ENCODE measurements at regions not wholly inside any gene's neighbourhood (a gene's known extent, or its start where the extent isn't known, plus 50 kb on each side); places are given as distances from the start of the nearest gene placed in this dataset.
A peak's percentile ranks its signal among the peaks of the same experiment; 100 is the strongest.

DNA sequence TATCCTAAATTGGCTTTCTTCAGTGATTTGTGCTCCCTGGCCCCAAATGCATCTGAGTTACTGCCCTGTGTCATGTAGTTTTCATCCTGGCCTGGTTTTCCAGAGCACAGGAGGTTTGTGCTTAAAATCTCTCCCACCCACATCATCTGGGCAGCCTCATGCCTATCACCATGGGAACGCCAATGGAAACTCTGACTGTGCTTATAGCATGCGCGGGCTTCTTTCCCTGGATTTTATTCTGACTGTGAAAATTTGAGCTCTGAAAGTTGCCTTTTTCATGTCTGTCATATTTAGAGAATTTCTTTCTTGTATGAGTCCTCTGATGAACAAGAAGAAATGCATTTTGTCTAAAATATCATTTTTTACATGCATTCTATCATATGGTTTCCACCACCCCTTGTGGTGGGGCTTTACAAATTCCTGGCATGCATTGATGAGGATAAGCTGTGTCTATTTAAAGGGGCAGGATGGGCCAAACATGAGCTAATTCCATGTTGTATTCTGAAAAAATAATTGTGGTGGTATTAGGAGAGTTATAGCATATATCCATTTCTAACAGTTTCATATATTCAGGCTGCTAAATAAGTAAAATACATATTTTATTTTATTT is 55.1 kb downstream of the IRAG1 start:
- H3K4me3 ChIP-seq = no peak overlapping the region
- 13 to 40% methylated on average over 2 to 3 of the region's 3 CpGs for WGBS, 2 donors (ENCODE audit: low coverage in 1 of 2)
- TF ChIP-seq POLR2AphosphoS5 (IDR thresholded peaks at IDR 0.05) (peak; percentile 35), EP300 (IDR thresholded peaks at IDR 0.05) (no peak)
- H3K4me1 ChIP-seq = peaks cover 9 to 83% (median 26%) of the 10 kb centered on the region in 3 donors
- peak; percentile 39 for ATAC-seq
- peaks cover 0 to 23% of the 10 kb centered on the region in 2 donors for H3K36me3 ChIP-seq
- peak overlapping the region; percentile 12 to 74 (median 70) for H3K27ac ChIP-seq
- H3K9me3 ChIP-seq = no peaks in the 10 kb centered on the region
- no peaks in the 10 kb centered on the region for H3K27me3 ChIP-seq

DNA sequence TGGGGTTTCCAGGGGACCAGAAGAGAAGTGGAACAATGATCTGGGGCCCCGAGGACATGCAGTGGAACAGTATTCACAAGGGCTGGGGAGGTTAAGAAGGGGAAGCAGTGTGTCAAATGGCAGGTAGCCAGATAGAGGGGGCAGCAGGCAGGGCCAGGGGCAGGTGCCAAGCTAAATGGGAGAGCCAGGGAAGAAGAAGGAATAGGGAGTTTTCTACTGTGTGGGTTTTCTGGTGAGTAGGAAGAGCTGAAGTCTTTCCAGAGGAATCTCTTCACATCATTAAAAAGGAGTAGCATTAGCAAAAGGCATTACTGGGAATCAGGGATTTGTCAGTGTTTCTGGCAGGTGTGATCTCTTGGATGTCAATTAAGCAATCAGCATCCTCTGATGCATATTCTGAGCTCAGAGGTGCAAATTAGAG is 55.8 kb downstream of the IRAG1 start:
- Histone ChIP-seq H3K9me3 (no peaks in the 10 kb centered on the region), H3K4me3 (no peak overlapping the region), H3K36me3 (peaks cover 0 to 30% of the 10 kb centered on the region in 2 donors), H3K27me3 (no peaks in the 10 kb centered on the region), H3K4me1 (peaks cover 9 to 77% (median 26%) of the 10 kb centered on the region in 3 donors), H3K27ac (peak overlapping the region in 3 of 4 donors; percentile 63 to 74 (median 68))
- ATAC-seq = no peak
- no peak for TF ChIP-seq POLR2A (IDR thresholded peaks at IDR 0.05)
- TF ChIP-seq, protein P1, sequence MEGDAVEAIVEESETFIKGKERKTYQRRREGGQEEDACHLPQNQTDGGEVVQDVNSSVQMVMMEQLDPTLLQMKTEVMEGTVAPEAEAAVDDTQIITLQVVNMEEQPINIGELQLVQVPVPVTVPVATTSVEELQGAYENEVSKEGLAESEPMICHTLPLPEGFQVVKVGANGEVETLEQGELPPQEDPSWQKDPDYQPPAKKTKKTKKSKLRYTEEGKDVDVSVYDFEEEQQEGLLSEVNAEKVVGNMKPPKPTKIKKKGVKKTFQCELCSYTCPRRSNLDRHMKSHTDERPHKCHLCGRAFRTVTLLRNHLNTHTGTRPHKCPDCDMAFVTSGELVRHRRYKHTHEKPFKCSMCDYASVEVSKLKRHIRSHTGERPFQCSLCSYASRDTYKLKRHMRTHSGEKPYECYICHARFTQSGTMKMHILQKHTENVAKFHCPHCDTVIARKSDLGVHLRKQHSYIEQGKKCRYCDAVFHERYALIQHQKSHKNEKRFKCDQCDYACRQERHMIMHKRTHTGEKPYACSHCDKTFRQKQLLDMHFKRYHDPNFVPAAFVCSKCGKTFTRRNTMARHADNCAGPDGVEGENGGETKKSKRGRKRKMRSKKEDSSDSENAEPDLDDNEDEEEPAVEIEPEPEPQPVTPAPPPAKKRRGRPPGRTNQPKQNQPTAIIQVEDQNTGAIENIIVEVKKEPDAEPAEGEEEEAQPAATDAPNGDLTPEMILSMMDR (IDR thresholded peaks at IDR 0.05) = no peak
- TF ChIP-seq POLR2AphosphoS5 (IDR thresholded peaks at IDR 0.05) = no peak
- TF ChIP-seq EP300 (IDR thresholded peaks at IDR 0.05) = no peak
- WGBS, 2 donors (ENCODE audit: low coverage in 1 of 2) = 13 to 60% methylated on average over 1 of the region's 1 CpG

DNA sequence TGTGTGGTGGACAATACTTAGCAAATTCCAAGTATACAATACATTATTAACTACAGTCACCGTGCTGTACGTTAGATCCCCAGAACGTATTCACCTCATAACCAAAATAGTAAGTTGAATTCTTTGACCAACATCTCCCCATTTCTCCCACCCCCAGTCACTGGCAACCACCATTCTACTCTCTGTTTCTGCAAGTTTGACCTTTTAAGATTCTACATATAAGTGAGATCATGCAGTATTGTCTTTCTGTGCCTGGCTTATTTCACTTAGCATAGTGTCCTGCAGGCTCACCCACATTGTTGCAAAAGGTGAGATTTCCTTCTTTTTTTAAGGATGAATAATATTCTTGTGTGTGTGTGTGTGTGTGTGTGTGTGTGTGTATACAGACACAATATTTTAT is 59.1 kb downstream of the IRAG1 start:
- 63 to 75% methylated on average over 3 of the region's 3 CpGs for WGBS, 2 donors (ENCODE audit: low coverage in 1 of 2)
- Histone ChIP-seq H3K4me1 (peaks cover 0 to 43% (median 14%) of the 10 kb centered on the region in 3 donors), H3K27me3 (no peaks in the 10 kb centered on the region), H3K4me3 (no peak overlapping the region), H3K9me3 (no peaks in the 10 kb centered on the region), H3K27ac (peak overlapping the region in 2 of 4 donors; percentile 11 to 36), H3K36me3 (peaks cover 0 to 63% of the 10 kb centered on the region in 2 donors)
- TF ChIP-seq, protein P1 (IDR thresholded peaks at IDR 0.05) = no peak
- TF ChIP-seq EP300 (IDR thresholded peaks at IDR 0.05) (no peak), POLR2A (IDR thresholded peaks at IDR 0.05) (no peak), POLR2AphosphoS5 (IDR thresholded peaks at IDR 0.05) (no peak)
- no peak for ATAC-seq

DNA sequence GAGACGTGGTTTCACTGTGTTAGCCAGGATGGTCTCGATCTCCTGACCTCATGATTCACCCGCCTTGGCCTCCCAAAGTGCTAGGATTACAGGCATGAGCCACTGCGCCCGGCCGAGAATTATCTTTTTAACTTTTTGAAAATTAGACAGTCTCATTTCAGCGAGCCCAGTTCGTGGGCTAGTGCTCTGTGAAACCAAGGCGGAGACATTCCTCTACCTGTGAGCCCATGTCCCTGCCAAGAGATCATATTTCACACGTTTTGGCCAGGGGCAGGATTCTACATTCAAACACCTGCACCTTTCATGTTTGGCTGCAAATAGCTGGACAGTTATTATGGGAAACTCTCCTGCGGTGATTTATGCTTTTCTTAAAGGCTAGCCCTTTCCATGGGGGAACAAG is 60.3 kb downstream of the IRAG1 start:
- Histone ChIP-seq H3K4me1 (peaks cover 0 to 32% (median 5%) of the 10 kb centered on the region in 3 donors), H3K27ac (peak overlapping the region in 1 of 4 donors; percentile 36), H3K36me3 (peaks cover 0 to 74% of the 10 kb centered on the region in 2 donors), H3K4me3 (no peak overlapping the region), H3K27me3 (no peaks in the 10 kb centered on the region), H3K9me3 (no peaks in the 10 kb centered on the region)
- TF ChIP-seq EP300 (IDR thresholded peaks at IDR 0.05) (no peak), POLR2AphosphoS5 (IDR thresholded peaks at IDR 0.05) (no peak), POLR2A (IDR thresholded peaks at IDR 0.05) (no peak)
- TF ChIP-seq, protein P1 (IDR thresholded peaks at IDR 0.05) = no peak
- no peak for ATAC-seq
- WGBS, 2 donors (ENCODE audit: low coverage in 1 of 2) = 69 to 81% methylated on average over 2 to 9 of the region's 11 CpGs

DNA sequence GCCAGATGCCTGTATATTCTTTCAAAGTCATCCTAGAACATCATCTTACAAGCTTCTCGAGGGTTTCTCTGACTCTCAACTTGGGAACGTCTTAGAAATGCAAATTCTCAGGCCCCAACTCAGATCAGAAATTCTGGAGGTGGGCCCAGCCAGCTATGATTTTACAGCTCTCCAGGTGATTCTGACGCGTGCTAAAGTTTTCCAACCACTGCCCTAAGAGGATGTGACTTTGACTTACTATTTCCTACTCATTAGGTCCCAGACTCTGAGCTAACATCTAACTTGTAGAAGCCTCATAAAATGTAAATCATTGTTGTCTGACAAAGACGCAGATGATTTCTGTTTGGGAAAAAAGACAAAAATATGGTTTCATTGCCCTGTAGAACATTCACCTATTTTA is 61.1 kb downstream of the IRAG1 start:
- WGBS, 2 donors (ENCODE audit: low coverage in 1 of 2) = 78 to 82% methylated on average over 1 to 5 of the region's 5 CpGs
- Histone ChIP-seq H3K36me3 (peaks cover 0 to 82% of the 10 kb centered on the region in 2 donors), H3K27ac (peak overlapping the region in 2 of 4 donors; percentile 8 to 81)

DNA sequence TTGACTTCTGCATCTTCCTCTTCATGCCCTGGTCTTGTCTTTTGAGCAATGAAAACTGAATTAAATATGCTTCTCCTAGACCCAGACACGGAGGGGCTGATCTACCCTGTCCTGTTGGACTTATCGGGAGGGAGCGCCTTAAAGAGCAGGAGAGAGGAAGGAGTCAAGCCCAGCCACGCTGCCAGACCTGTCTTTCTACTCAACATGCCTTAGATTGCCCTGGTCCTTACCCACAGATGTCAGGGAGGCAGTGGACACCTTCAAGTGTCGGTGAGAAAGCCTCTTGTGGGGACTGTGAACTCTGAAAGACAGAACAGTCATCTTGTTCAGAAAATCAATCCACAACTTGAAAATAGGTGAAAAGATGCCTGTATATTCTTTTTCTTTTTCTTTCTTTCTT is 61.8 kb downstream of the IRAG1 start:
- peaks cover 0 to 88% of the 10 kb centered on the region in 2 donors for H3K36me3 ChIP-seq
- no peak for TF ChIP-seq POLR2A (IDR thresholded peaks at IDR 0.05)
- no peak for TF ChIP-seq EP300 (IDR thresholded peaks at IDR 0.05)
- TF ChIP-seq, protein P1 (IDR thresholded peaks at IDR 0.05) = no peak
- TF ChIP-seq POLR2AphosphoS5 (IDR thresholded peaks at IDR 0.05) = no peak
- no peak overlapping the region for H3K4me3 ChIP-seq
- peak overlapping the region in 3 of 4 donors; percentile 24 to 81 (median 63) for H3K27ac ChIP-seq
- peaks cover 0 to 33% (median 0%) of the 10 kb centered on the region in 3 donors for H3K4me1 ChIP-seq
- H3K9me3 ChIP-seq = no peaks in the 10 kb centered on the region
- ATAC-seq = no peak
- 87 to 100% methylated on average over 1 to 5 of the region's 5 CpGs for WGBS, 2 donors (ENCODE audit: low coverage in 1 of 2)
- H3K27me3 ChIP-seq = no peaks in the 10 kb centered on the region

More for the DNA sequence above, 61.1 kb downstream of the IRAG1 start:
- no peak for ATAC-seq
- peaks cover 0 to 30% (median 0%) of the 10 kb centered on the region in 3 donors for H3K4me1 ChIP-seq
- H3K9me3 ChIP-seq = no peaks in the 10 kb centered on the region
- TF ChIP-seq EP300 (IDR thresholded peaks at IDR 0.05) (no peak), POLR2AphosphoS5 (IDR thresholded peaks at IDR 0.05) (no peak), POLR2A (IDR thresholded peaks at IDR 0.05) (no peak)
- no peak overlapping the region for H3K4me3 ChIP-seq
- no peaks in the 10 kb centered on the region for H3K27me3 ChIP-seq
